HG03575 (cell line): ENCODE measurements at regions not wholly inside any gene's neighbourhood (a gene's known extent, or its start where the extent isn't known, plus 50 kb on each side); places are given as distances from the start of the nearest gene placed in this dataset.
"Not testable (repeated sequence)": the region's sequence is repeated elsewhere in the genome, so short reads cannot be mapped to it uniquely, and the experiment has no call there.

ENCODE experiments used
- ATAC-seq: cut with Tn5 transposase; IDR thresholded peaks from one replicate; pipeline ENCODE4 v1.9.1; 2021; ENCODE audit not compliant: unreplicated experiment, insufficient number of reproducible peaks, low FRiP score; ENCODE audit errors: extremely low read depth

DNA sequence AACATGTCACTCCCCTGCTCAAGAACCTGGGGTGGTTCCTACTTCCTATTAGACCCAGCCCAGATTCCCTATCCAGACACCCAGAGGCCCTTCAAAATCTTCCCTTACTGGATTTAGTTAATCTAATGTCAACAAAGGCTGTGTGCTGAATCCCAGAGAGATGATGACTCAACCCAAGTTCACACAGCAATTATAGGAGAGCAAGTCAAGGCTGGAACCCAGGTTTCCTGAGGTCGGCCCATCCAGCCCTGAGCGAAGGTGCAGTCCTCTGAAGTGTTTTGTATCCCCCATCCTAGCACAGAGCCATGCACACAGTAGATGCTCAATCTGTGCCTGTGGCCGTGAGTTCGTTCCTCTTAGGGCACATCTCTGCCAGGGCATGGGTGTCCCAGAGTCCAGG is 452.1 kb downstream of the GOLGA6L6 start:
- ATAC-seq, result not testable (repeated sequence)

DNA sequence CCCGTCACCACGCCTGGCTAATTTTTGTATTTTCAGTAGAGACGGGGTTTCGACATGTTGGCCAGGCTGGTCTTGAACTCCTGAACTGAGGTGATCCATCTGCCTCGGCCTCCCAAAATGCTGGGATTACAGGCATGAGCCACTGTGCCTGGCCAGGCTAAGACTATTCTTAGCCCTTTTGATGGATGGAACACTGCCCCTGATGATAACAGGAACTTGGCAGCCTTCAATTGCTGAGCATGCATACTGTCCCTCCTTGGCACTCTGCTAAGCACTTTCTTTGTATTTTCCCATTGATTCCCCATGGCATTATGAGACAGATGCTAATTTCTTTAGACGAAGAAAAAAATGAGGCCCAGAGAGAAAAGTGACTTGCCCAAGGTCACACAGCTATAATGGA is 457.6 kb downstream of the GOLGA6L6 start:
- not testable (repeated sequence) for ATAC-seq

DNA sequence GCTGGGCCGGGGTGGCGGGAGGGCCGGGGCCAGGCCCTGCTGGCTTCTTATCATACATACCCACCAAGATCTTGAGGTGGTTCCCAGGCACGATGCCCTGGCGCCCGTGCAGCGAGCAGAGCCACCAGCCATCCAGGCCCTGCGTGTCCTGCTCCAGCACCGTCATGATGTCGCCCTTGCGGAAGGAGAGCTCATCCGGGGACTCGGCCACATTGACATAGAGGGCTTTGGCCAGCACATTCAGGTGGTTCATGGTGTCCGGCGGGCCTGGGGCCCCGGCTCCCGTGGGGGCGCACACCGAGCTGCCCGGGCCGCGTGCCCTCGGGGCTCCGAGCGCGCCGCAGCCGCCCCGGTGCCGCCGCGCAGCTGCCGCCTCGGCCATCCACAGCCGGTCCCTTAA is 467.5 kb downstream of the GOLGA6L6 start:
- not testable (repeated sequence) for ATAC-seq

DNA sequence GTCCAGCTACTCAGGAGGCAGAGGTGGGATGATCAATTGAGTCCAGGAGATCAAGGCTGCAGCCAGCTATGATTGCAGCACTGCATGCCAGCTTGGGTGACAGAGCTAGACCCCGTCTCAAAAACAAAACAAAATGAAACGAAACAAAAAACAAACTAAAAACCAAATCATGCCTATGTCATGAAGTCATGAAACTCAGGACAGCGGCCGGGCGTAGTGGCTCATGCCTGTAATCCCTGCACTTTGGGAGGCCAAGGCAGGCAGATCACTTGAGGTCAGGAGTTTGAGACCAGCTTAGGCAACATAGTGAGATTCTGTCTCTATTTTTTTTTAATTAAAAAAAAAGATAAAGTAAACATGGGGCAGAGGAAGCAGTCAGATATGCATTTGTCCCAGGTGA is 472.6 kb downstream of the GOLGA6L6 start:
- ATAC-seq, result not testable (repeated sequence)

DNA sequence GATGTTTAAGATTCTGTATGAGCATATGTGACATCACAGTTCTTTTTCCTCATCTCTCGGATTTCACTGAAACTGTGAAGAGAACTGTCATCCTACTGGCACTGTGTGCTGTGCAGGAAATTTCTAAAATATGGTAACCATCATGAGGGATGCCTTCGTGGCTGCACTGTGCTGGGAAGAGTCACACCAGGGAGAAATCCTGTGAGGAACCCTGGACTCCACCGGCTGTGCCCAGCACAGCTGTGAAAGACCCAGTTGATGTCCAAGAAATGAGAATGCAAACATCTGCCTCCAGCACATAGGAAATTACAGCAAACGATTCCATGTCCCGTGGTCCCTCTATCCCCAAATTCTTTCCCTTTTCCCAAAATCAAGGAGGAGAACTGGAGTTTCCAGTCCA is 475.4 kb downstream of the GOLGA6L6 start:
- ATAC-seq, result not testable (repeated sequence)

DNA sequence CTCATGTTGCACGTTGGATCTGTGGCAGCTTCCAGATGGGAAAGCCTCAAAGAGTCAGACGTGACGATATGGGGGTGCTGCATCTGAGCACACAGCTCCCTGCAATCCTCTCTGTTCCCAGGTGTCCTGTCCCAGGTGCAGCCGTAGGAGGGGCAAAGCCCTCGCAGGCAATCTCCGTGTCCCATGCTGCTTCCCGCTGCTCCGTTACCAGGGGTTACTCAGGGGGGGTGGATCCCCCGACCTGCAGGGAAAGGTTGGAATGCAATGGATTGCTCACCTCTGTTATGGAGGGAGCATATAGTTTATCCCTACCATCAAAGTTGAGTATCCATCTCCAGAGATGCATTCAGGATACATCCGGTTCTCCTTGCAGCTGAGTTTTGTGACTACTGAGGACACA is 476.1 kb downstream of the GOLGA6L6 start:
- not testable (repeated sequence) for ATAC-seq

DNA sequence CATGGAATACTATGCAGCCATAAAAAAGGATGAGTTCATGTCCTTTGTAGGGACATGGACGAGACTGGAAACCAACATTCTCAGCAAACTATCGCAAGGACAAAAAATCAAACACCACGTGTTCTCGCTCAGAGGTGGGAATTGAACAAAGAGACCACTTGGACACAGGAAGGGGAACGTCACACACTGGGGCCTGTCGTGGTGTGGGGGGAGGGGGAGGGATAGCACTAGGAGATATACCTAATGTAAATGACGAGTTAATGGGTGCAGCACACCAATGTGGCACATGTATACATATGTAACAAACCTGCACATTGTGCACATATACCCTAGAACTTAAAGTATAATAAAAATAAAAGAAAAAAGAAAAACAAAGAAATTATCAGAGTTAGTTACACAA is 478.4 kb downstream of the GOLGA6L6 start:
- not testable (repeated sequence) for ATAC-seq

DNA sequence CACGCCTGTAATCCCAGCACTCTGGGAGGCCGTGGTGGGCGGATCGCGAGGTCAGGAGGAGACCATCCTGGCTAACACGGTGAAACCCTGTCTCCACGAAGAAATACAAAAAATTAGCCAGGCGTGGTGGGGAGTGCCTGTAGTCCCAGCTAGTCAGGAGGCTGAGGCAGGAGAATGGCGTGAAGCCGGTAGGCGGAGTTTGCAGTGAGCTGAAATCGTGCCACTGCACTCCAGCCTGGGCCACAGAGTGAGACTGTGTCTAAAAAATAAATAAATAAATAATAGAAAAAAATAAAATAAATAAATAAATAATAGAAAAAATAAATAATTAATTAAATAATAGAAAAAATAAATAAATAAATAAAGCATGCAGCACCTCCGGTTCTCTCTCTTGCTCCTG is 480.8 kb downstream of the GOLGA6L6 start:
- ATAC-seq, result not testable (repeated sequence)

DNA sequence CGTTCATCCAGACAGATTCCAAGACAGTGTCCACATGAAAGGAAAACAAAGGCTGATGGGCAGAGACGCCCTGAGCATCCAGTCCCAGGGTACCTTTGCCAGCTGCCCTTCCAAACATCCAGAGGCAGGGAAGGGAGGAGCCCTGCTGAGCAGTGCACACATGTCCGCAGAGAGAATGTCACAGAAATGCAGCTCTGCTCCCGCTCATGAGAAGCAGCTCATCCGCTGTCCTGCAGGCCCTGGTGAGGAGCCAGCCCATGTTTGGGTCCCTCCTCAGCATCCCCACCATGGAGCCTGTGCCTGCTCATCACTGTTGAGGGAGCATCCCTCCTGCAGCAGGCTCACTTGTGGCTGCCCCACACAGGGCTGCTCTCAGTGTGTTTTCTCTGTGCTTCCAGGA is 484.7 kb downstream of the GOLGA6L6 start:
- not testable (repeated sequence) for ATAC-seq

DNA sequence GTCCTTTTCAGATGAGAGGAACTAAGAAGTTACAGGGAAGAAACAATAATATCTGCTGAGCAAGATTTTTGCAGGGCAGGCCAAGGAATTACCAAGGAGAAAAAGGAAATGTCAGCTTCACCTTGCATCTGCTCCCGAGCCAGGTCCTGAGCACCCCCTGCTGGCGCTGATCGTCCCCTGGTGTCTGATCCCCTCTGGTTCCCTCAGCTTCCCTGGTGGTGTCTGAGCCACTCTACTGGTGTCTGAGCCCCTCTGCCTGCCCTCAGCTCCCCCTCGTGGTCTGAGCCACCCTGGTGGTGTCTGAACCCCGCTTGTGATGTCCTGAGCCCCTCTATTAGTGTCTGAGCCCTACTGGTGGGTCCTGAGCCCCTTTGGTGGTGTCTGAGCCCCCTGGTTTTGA is 485.7 kb downstream of the GOLGA6L6 start:
- not testable (repeated sequence) for ATAC-seq

DNA sequence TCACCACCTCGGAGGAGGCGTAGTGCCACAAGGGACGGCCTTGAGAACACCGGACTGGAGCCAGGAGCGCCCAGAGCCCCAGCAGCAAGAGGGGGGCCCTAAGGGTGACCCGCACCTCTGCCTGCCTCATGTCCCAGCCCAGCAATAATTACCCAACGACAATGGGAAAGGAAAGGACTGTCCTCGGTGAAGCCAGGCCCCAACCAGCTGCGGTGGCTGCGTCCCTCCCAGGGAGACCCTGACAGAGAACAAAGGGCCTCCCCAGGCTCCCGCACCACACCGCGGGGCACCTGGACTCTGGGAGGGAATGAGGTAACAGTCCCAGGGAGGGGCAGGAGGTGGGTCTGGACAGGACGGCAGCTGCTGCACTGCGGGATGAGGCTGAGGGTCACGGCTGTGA is 493.4 kb downstream of the GOLGA6L6 start:
- ATAC-seq, result not testable (repeated sequence)

DNA sequence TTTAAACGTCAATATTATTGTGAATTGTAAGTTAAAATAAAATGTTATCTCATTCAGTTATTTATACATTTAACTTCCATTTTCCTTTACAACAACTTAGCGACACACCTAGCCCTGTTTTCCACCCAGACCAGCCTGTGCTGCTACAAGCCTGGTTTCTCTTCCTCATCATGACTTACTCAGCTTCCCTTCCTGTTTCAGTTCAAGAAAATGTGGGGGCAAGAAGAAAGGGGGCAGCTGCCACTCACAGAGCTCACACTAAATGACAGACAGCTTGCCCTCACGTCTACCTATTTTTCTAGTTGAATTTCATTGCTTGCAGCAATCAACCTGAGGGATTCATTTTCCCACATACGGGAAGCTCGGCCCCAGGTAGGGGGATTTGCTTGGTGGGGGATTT is 496.4 kb downstream of the GOLGA6L6 start:
- ATAC-seq, result not testable (repeated sequence)

DNA sequence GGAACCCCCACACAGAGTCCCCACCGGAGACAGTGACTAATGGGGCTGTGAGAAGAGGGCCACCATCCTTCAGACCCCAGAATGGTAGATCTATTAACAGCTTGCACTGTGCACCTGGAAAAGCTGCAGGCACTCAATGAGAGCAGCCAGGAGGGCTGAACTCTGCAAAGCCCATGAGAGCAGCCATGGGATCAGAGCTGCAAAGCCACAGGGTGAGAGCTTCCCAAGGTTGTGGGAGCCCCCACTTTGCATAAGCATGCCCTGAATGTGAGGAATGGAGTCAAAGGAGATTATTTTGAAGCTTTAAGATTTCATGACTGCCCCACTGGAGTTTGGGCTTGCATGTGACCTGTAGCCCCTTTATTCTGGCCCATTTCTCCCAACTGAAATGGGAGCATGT is 500.9 kb downstream of the GOLGA6L6 start:
- not testable (repeated sequence) for ATAC-seq

DNA sequence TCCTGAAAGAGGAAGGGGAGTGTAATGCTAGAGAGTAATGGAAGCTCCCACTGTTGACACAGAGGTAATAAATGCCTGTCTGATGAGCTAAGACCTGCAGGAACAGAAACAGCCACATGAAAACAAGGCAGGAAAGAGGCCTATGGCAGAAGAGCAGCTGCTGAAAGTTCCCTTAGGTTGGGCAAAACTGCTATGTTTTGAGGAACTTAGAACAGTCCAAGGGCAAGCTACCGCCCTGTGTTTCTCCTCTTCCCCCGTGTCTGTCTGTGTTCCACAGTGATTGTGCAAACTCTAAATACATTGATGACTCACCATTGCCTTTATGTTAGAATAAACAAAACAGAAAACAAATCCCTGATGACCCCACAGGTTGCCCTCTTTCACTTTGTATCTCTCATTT is 516.6 kb downstream of the GOLGA6L6 start:
- ATAC-seq, result not testable (repeated sequence)

DNA sequence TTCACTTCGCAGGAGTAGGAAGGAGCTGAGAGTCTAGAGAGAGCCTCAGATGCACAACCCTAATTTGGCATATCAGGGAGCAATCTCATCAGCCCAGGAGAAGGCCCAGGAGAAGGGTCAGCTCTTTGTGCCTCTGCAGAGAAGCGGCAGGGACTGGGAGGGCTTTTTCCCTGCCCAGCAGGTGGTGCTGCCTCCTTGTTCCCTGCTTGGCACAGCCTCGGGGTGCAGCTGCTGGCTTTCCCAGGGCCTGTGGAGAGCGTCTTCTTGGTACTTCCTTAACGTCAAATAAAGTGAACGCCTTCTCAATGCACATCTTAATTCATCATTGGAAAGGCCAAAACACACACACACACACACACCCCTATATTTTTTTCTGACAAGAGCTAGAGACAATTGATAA is 519.3 kb downstream of the GOLGA6L6 start:
- ATAC-seq, result not testable (repeated sequence)

DNA sequence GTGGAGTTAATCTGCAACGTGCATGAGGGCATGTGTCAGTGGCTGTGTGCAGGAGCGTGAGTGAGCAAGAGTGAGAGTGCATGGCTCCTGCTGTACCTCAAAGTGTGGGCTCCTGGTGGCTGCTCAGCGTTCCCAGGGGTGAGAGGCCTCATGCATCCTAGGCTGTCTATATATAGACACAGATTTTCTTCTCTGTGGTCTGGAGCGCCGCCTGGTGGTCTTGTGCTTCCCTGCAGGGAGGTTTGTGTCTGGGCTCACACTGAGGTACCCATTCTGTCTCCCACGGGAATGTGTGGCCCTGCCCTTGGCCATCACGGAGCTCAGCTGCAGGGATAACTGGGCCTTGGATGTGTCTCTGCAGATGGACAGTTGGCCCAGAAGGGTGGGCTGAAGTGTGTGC is 520.2 kb downstream of the GOLGA6L6 start:
- not testable (repeated sequence) for ATAC-seq

DNA sequence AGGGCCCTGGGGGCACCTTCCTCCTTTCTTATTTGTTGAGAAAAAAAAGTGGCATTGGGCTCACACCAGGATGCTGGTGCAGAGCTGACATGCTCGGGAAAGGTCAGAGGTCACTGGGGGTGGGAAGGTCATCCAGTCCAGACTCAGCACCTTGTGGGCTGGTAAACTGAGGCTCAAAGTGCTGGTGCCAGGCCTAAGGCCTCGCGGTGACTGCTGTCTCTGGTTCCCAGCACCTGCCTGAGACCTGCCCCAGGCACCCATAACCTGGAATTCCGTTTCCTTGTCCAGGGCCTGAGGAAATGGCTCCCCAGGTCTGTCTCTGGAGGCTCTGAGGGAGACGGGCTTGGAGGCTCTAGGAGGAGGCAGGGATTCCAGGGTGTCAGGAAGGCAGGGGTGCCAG is 521.0 kb downstream of the GOLGA6L6 start:
- ATAC-seq, result not testable (repeated sequence)

DNA sequence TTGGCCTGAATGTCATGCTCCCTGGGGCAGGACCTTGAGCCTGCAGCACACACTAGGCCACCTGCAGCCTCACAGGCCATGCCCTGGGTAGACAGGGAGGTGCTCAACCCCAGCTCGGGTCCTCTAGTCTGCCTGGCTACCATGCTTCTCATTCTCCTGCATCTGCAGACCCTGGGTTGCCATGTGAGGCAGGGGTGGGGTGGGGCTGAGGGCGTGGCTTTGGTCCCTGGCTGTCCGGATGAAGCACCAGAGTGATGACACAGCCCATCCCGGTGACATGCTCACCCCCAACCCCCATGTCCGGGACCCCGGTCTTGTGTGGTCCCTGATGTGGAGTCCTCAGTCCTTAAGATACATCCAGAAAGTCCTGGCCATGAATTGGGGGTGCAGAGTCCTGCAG is 521.8 kb downstream of the GOLGA6L6 start:
- ATAC-seq, result not testable (repeated sequence)

DNA sequence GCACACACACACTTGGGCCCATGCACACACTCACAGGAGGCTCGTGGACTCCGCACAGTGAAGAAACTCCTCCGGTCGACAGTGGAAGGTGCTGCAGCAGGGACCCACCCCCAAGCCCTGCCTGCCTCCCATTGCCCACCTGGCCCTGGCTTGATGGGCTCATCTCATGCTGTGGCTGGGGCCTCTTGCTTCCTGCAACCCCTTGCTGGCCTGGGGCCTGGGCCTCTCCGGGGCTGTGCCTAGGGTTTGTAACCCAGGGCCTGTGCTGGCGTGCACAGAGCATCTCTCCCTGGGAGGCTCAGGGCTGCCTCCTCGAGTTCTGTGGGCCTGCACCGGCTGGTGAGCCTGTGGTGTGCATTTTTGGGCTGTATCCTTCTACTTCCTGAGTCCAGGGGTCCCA is 524.0 kb downstream of the GOLGA6L6 start:
- not testable (repeated sequence) for ATAC-seq

DNA sequence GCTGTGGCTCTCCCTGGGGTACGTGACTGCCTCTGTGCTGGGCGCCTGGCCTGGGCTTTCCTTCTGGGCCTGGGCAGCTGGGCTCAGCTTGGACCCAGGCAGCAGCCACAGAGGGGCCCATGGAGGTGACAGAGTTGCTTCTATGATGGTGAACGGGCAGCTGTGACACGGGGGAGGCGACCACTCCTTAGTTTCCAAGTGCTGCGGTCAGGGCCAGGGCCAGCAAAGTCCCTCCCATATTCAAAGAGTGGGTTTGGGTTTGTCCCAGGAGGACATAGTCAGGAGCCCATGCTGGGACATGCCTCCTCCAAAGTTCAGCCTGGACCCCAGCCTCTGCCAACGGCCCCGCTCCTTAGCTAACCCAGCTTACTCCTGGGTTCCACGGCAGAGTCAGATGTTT is 524.7 kb downstream of the GOLGA6L6 start:
- not testable (repeated sequence) for ATAC-seq

DNA sequence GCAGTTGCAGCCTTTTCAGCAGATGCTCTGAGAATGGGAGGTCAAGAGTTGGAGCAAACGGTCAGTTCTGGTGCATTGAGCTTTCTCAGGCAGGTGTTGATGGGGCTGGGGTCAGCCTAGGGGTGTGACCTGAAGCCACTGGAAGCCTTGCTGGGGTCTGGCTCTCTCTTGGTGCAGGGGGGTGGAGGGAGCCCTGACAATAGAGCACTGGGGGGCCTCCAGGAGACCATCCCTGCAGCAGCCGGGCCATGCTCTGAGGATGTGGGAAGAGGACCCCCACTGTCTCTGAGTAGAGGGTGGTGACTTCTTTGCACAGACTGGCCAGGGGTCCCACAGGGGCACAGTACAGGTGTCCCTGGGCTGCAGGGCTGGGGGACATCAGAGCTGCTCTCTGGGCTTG is 528.8 kb downstream of the GOLGA6L6 start:
- ATAC-seq, result not testable (repeated sequence)
